SHP77 (cell line): ENCODE measurements at regions not wholly inside any gene's neighbourhood (a gene's known extent, or its start where the extent isn't known, plus 50 kb on each side); places are given as distances from the start of the nearest gene placed in this dataset.

ENCODE experiments used
- DNase-seq, 2 experiments: peaks; one replicate each; lab custom pipeline; 2025; lab: John Stamatoyannopoulos, UW

GRCh38 chr20:60638430-60639098 lies 613.5 kb upstream of the CDH4 start:
- no peak for DNase-seq

GRCh38 chr20:60641879-60642447 lies 610.1 kb upstream of the CDH4 start:
- no peak for DNase-seq

DNA sequence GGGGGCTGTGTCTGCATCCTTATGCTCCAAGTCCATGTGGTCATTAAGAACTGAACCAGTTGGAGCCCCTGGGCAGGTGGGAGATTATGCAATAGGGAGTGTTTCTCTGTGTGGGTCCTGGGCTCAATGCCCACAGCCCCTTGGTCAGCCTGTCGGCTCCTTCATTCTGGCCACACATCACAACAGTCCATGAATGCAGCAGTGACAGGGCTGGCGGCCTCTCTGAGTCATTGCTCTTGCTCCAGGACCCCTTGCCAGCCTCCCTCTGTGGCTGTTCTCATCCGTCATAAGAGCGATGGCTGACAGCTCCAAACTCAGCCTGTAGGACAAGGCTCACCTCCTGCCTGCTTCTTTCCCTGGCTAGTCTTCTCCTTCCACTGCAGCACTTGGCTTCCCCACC lies 609.5 kb upstream of the CDH4 start:
- DNase-seq, result no peak

DNA sequence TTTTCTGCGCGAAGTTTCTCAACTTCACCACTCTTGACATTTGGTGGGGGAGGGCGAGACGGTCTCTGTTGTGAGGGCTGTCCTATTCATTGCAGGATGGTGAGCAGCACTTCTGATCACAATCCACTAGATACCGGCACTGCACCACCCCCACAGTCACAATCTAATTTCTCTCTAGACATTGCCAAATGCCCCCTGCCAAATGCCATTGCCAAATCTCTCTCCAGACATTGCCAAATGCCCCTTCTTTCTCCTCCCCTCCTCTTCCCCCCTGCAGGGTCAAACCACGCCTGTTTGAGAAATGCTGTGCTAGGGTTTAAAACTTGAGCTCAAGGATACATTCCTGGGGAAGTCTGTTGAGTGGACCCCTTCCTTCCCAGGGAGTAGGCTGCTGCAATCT lies 603.5 kb upstream of the CDH4 start:
- no peak for DNase-seq

GRCh38 chr20:60649541-60649940 lies 602.5 kb upstream of the CDH4 start:
- DNase-seq, result no peak

GRCh38 chr20:60650087-60650486 lies 602.0 kb upstream of the CDH4 start:
- DNase-seq, result no peak

GRCh38 chr20:60652046-60652445 lies 600.0 kb upstream of the CDH4 start:
- no peak for DNase-seq

GRCh38 chr20:60652615-60653014 lies 599.4 kb upstream of the CDH4 start:
- no peak for DNase-seq

- DNase-seq, result no peak
These were observed 598.8 kb upstream of the CDH4 start for GRCh38 chr20:60653111-60653845.

DNA sequence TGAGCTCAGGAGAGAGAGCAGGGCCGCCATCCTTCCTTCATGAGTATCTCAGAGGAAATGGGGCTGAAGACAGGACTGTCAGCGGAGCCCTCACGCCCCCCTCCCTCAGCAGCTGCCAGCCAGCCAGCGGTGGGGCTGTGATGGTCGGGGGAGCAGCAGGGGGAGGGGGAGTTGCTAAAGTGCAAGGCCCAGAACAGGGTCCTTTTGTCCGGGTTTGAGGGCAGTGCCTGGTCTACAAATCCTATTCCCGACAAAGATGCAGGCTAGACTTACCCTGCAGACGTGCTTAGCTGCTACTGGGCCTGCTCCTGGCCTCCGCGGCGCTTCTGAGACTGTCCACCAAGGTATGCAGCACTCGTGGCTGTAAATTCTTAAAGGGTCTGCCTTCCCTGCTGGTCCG lies 593.4 kb upstream of the CDH4 start:
- no peak for DNase-seq

- DNase-seq, result no peak
These were observed 592.8 kb upstream of the CDH4 start for GRCh38 chr20:60659240-60659639.

GRCh38 chr20:60662307-60662706 lies 589.8 kb upstream of the CDH4 start:
- DNase-seq, result no peak

- no peak for DNase-seq
These were observed 588.0 kb upstream of the CDH4 start for GRCh38 chr20:60664106-60664505.

DNA sequence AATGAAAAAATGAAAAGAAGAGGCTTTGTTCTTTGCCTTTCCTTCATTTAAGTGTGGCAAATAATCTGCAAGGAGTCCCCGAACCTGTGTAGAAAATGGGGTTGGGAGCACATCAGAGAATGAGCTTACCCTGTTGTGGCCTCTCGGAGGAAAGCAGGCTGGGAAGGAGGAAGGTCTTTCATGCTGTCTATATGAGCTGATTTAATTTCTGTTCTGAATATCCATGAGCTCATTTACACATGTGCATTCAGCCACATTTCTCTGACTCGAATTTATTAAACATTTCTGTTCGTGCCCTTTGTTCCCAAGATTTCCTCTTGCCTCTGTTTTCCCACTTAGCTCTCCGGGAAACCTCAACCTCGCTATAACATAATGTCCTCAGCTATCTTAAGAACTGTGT lies 584.4 kb upstream of the CDH4 start:
- DNase-seq, result no peak

GRCh38 chr20:60669211-60669610 lies 582.9 kb upstream of the CDH4 start:
- no peak for DNase-seq

GRCh38 chr20:60676011-60676410 lies 576.0 kb upstream of the CDH4 start:
- no peak for DNase-seq

GRCh38 chr20:60677819-60678218 lies 574.2 kb upstream of the CDH4 start:
- no peak for DNase-seq

DNA sequence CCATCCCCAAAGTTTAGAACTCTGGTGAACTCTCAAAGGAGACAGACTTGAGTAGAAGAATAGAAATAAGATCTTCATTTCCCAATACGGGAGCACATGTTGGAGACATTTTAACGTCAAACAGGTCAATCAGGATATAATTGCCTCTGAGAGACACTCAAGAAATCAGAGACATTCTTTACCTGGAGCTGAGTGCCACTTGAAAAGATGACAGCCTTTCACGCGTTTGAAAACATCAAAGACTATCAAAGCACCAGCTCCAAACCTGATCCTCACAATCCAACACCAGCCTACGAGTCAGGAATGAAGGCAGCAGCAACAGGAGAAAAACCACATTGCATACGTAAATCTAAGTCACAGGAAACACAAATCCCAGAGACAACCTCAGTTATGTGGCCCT lies 571.5 kb upstream of the CDH4 start:
- no peak for DNase-seq

GRCh38 chr20:60687213-60687612 lies 564.8 kb upstream of the CDH4 start:
- no peak for DNase-seq

- no peak for DNase-seq
These were observed 561.3 kb upstream of the CDH4 start for GRCh38 chr20:60690771-60691170.

DNA sequence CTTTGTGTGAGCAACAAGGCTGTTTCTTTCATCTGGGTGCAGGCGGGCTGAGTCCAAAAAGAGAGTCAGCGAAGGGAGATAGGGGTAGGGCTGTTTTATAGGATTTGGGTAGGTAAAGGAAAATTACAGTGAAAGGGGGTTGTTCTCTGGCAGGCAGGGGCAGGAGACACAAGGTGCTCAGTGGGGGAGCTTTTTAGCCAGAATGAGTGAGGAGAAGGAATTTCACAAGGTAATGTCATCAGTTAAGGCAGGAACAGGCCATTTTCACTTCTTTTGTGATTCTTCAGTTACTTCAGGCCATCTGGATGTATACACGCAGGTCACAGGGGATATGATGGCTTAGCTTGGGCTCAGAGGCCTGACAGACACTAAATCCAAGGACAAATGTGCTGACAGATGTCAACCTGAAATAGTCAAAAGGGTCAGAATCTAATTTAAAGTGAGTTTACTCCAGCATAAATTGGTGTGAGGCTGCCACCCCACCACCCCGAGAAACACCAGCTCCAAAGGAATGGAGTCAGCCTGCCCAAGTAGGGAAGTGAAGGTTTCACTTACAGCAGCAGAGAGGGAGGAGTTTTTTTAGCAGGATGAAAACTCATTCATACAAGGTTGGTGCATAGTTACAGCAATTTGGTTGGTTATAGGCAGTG lies 560.0 kb upstream of the CDH4 start:
- no peak for DNase-seq

DNA sequence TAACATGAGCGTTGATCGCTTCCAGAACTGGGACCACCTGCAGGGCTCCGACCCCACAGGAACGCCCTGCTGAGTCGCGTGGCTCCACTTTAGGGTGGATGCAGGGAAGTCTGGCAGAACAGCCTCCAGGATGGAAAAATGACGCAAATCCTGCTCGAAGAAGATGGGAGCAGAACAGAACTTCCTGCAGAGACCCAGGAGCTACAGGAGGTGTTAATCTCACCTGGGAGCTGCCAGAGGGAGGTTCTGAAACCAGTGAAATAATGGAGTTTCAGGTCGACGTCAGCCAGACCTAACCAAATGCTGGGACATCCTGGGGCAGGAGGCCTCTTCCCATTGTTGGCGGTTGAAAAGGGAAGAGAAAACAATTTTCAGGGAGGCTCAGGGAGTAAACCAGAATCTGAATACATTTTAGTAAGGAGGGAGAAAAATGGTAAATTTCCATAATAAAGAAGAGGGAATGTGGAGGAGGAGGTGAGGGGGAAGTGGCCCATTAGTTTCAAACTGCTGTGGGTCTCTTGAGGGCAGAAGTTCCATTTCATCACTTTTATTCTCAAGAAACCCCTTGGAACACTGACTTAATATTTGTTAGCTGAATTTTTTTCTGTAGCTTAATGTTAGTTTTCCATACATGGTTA lies 558.4 kb upstream of the CDH4 start:
- no peak for DNase-seq

GRCh38 chr20:60694763-60695162 lies 557.3 kb upstream of the CDH4 start:
- no peak for DNase-seq
